DOHH2 (cell line): ENCODE measurements at regions not wholly inside any gene's neighbourhood (a gene's known extent, or its start where the extent isn't known, plus 50 kb on each side); places are given as distances from the start of the nearest gene placed in this dataset.

Source experiments
- EZH2phosphoT487 ChIP-seq: fragments of 200-600 bp; sonication (generic); IDR thresholded peaks from 2 replicates; pipeline ENCODE4 v1.6.1; 2017; ENCODE audit warnings: borderline replicate concordance, mild to moderate bottlenecking, antibody characterized with exemption, low read length, moderate library complexity, mixed read lengths
- TF ChIP-seq, protein P1 (sequence below): fragments of 200-600 bp; sonication (generic); IDR thresholded peaks from one replicate; pipeline ENCODE4 v1.5.1; 2014; ENCODE audit warnings: antibody characterized with exemption, mild to moderate bottlenecking, low read depth, low read length; ENCODE audit not compliant: poor library complexity, severe bottlenecking

DNA sequence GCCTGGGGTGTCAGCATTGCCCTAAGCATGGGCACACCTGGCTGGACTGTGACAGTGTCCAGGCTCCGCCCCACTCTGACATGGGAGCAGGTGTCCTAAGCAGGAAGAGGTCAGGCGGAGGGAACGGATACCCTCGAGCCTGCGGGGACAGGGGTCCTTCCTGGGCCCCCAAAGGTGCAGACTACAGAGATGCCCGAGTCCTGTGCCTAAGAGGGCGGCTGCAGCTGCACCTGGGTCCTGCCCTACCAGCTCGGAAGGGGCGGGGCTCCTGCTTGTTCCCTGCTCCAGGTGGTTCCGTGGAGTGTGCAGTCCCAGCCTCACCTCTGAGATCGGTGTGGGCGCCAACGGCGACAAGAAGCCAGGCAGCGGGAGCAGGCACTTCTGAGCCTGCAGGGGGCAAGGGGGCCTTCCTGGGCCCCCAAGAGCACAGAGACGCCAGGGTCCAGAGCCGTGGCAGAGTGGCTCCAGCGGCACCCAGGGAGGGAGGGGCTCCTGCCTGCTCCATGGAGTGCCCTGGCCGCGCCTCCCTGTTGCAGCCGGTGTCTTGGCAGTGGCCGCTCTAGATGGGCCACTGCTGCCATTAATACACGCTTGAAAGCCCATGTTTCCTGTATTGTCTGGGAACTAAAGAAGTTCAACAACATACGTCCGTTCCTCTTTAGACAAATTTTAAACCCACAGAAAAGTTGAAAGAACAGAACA is 64.5 kb upstream of the CACNA2D1 start:
- TF ChIP-seq, protein P1, sequence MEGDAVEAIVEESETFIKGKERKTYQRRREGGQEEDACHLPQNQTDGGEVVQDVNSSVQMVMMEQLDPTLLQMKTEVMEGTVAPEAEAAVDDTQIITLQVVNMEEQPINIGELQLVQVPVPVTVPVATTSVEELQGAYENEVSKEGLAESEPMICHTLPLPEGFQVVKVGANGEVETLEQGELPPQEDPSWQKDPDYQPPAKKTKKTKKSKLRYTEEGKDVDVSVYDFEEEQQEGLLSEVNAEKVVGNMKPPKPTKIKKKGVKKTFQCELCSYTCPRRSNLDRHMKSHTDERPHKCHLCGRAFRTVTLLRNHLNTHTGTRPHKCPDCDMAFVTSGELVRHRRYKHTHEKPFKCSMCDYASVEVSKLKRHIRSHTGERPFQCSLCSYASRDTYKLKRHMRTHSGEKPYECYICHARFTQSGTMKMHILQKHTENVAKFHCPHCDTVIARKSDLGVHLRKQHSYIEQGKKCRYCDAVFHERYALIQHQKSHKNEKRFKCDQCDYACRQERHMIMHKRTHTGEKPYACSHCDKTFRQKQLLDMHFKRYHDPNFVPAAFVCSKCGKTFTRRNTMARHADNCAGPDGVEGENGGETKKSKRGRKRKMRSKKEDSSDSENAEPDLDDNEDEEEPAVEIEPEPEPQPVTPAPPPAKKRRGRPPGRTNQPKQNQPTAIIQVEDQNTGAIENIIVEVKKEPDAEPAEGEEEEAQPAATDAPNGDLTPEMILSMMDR, result no peak
- TF ChIP-seq EZH2phosphoT487, result no peak
